HCT116 (cell line): ENCODE measurements at regions not wholly inside any gene's neighbourhood (a gene's known extent, or its start where the extent isn't known, plus 50 kb on each side); places are given as distances from the start of the nearest gene placed in this dataset.

Source experiments
- ATAC-seq: fragments of 200-7000 bp; cut with Tn5 transposase; 2 replicates; pipeline ENCODE4 v1.9.1; 2020; ENCODE audit warnings: mild to moderate bottlenecking, moderate library complexity
- BruUV-seq: library from RNA; stranded (reverse); fragments of 400-500 nt; replicated peaks from 2 replicates; lab custom pipeline; 2021; lab: Mats Ljungman, UMichigan
- CTCF ChIA-PET: fragments of 300-600 bp; sonication (Branson Sonifier 250); formaldehyde crosslinking; loops from one replicate; lab custom pipeline; 2021; ENCODE audit warnings: antibody characterized with exemption; lab: Charles Lee
- POLR2A ChIA-PET: fragments of 300-600, 350-600 bp; sonication (Branson Sonifier 250); formaldehyde crosslinking; loops from one replicate; lab custom pipeline; 2021; ENCODE audit warnings: antibody characterized with exemption; lab: Charles Lee
- RAD21 ChIA-PET, 2 experiments: fragments of 300-600 bp; sonication (Branson Sonifier 250); formaldehyde crosslinking; loops; one replicate each; lab custom pipeline; 2023; ENCODE audit warnings: low total read pairs in 2 of 2; ENCODE audit not compliant: uncharacterized antibody in 2 of 2, unreplicated experiment in 2 of 2, low non-redundant PET in 1 of 2; lab: Charles Lee
- DNase-seq: peaks from one replicate; pipeline ENCODE4 v3.0.0-alpha.2; 2010; ENCODE audit warnings: low read depth, low spot score
- H2AFZ ChIP-seq: fragments of 200-600 bp; shearing (Covaris generic), sonication (generic); 2 replicates; pipeline ENCODE4 v1.6.1; 2017; ENCODE audit warnings: low read depth, mixed run types, mixed read lengths, antibody characterized with exemption, low read length; ENCODE audit not compliant: poor library complexity, severe bottlenecking
- H3K27ac ChIP-seq: 2 replicates; pipeline ENCODE4 v1.5.1; 2012; ENCODE audit warnings: low read depth, low read length
- H3K27me3 ChIP-seq: fragments of 200-600 bp; sonication (generic); 2 replicates; pipeline ENCODE4 v1.6.1; 2016; ENCODE audit warnings: mixed run types, low read length, mixed read lengths; ENCODE audit not compliant: insufficient read depth
- H3K36me3 ChIP-seq, 2 experiments: fragments of 200-500 bp in 1 of 2; fragments of 200-600 bp in 1 of 2; sonication (Bioruptor generic) in 1 of 2; sonication (generic) in 1 of 2; 2 replicates each; pipeline versions ENCODE4 v1.5.1 to v1.6.1; 2014 to 2016; ENCODE audit warnings: low read length in 2 of 2, inconsistent platforms in 1 of 2, mixed read lengths in 1 of 2, mixed run types in 1 of 2; ENCODE audit not compliant: insufficient read depth in 2 of 2, control insufficient read depth in 1 of 2
- H3K4me1 ChIP-seq, 2 experiments: fragments of 200-600 bp in 1 of 2; sonication (generic) in 1 of 2; 2 replicates each; pipeline versions ENCODE4 v1.5.1 to v1.6.1; 2012 to 2017; ENCODE audit warnings: low read length in 2 of 2, inconsistent platforms in 1 of 2, mild to moderate bottlenecking in 1 of 2, mixed read lengths in 1 of 2, mixed run types in 1 of 2, moderate library complexity in 1 of 2; ENCODE audit not compliant: insufficient read depth in 2 of 2, control insufficient read depth in 1 of 2
- H3K4me2 ChIP-seq: fragments of 200-600 bp; sonication (generic); 2 replicates; pipeline ENCODE4 v1.6.1; 2017; ENCODE audit warnings: mixed run types, low read length, mixed read lengths
- H3K4me3 ChIP-seq, 2 experiments: fragments of 200-600 bp in 1 of 2; sonication (generic) in 1 of 2; replicated peaks in 1 of 2; 2 replicates each; pipeline ENCODE4 v1.5.1; 2011 to 2016; ENCODE audit warnings: low read length in 2 of 2, control low read depth in 1 of 2, low read depth in 1 of 2, mild to moderate bottlenecking in 1 of 2, mixed read lengths in 1 of 2, mixed run types in 1 of 2
- H3K79me2 ChIP-seq: fragments of 200-600 bp; sonication (generic); 2 replicates; pipeline ENCODE4 v1.6.1; 2017; ENCODE audit warnings: mild to moderate bottlenecking, mixed run types, low read length, moderate library complexity, mixed read lengths; ENCODE audit not compliant: insufficient read depth
- H3K9ac ChIP-seq: fragments of 200-600 bp; sonication (generic); 2 replicates; pipeline ENCODE4 v1.6.1; 2016; ENCODE audit warnings: low read length, mixed read lengths
- H3K9me2 ChIP-seq: fragments of 200-600 bp; sonication (generic), shearing (Covaris generic); 2 replicates; pipeline ENCODE4 v1.6.1; 2017; ENCODE audit warnings: mixed run types, mild to moderate bottlenecking, moderate library complexity; ENCODE audit not compliant: insufficient read depth
- H3K9me3 ChIP-seq, 2 experiments: fragments of 200-500 bp in 1 of 2; fragments of 200-600 bp in 1 of 2; sonication (Bioruptor generic) in 1 of 2; sonication (generic) in 1 of 2; 2 replicates each; pipeline ENCODE4 v1.6.1; 2014 to 2017; ENCODE audit warnings: low read length in 2 of 2, mixed read lengths in 2 of 2, inconsistent platforms in 1 of 2, low read depth in 1 of 2, mild to moderate bottlenecking in 1 of 2, mixed run types in 1 of 2, moderate library complexity in 1 of 2; ENCODE audit not compliant: control insufficient read depth in 1 of 2, insufficient read depth in 1 of 2
- H4K20me1 ChIP-seq: fragments of 200-600 bp; sonication (generic), shearing (Covaris generic); 2 replicates; pipeline ENCODE4 v1.6.1; 2017; ENCODE audit warnings: mixed run types, mild to moderate bottlenecking, moderate library complexity; ENCODE audit not compliant: insufficient read depth
- ATF3 ChIP-seq: IDR thresholded peaks from 2 replicates; pipeline ENCODE4 v1.6.1; 2012
- CBX3 ChIP-seq: IDR thresholded peaks from 2 replicates; pipeline ENCODE4 v1.6.1; 2012; ENCODE audit warnings: low read depth
- CEBPB ChIP-seq: IDR thresholded peaks from 2 replicates; pipeline ENCODE4 v1.6.1; 2012; ENCODE audit warnings: low read depth
- CTCF ChIP-seq, 3 experiments: fragments of 200-600 bp in 1 of 3; sonication (generic) in 1 of 3; IDR thresholded peaks in 2 of 3; conservative IDR thresholded peaks in 1 of 3; 2 replicates each; pipeline ENCODE4 v1.5.1; 2012 to 2017; ENCODE audit warnings: low read depth in 2 of 3, low read length in 2 of 3, antibody characterized with exemption in 1 of 3, borderline replicate concordance in 1 of 3, control low read depth in 1 of 3, mild to moderate bottlenecking in 1 of 3, mixed read lengths in 1 of 3, mixed run types in 1 of 3, moderate library complexity in 1 of 3; ENCODE audit not compliant: insufficient read depth in 1 of 3
- ELF1 ChIP-seq: IDR thresholded peaks from 2 replicates; pipeline ENCODE4 v1.6.1; 2012; ENCODE audit warnings: low read depth, borderline replicate concordance
- EZH2 ChIP-seq: fragments of 200-600 bp; sonication (generic); IDR thresholded peaks from 2 replicates; pipeline ENCODE4 v1.6.1; 2017; ENCODE audit warnings: antibody characterized with exemption, mixed run types
- JUND ChIP-seq: IDR thresholded peaks from 2 replicates; pipeline ENCODE4 v1.6.1; 2012
- SIN3A ChIP-seq: IDR thresholded peaks from 2 replicates; pipeline ENCODE4 v1.6.1; 2012; ENCODE audit warnings: low read depth
- SP1 ChIP-seq: IDR thresholded peaks from 2 replicates; pipeline ENCODE4 v1.6.1; 2012; ENCODE audit warnings: low read depth
- SRF ChIP-seq: IDR thresholded peaks from 2 replicates; pipeline ENCODE4 v1.6.1; 2012; ENCODE audit warnings: low read depth
- TCF7L2 ChIP-seq: IDR thresholded peaks from 2 replicates; pipeline ENCODE4 v1.7.0; 2011; ENCODE audit warnings: borderline replicate concordance, inconsistent platforms; ENCODE audit not compliant: insufficient read depth, insufficient read length; ENCODE audit errors: extremely low read depth
- YY1 ChIP-seq: IDR thresholded peaks from 2 replicates; pipeline ENCODE4 v1.6.1; 2011; ENCODE audit warnings: low read length, low read depth, moderate library complexity, mild to moderate bottlenecking; ENCODE audit not compliant: insufficient replicate concordance; ENCODE audit errors: extremely low read depth
- ZFX ChIP-seq: fragments of 450-650 bp; IDR thresholded peaks from 2 replicates; pipeline ENCODE4 v1.6.1; 2017
- intact Hi-C: fragments of 100-400 bp; cut with micrococcal nuclease; formaldehyde crosslinking; loops from 2 replicates; pipeline ENCODE4 v1.10.0; 2022

- ChIA-PET POLR2A (no interaction called here), CTCF (no interaction called here), RAD21 (no interaction called here)
- Histone ChIP-seq H3K9me2 (no peaks in the 10 kb centered on the region), H3K36me3 (no peaks in the 10 kb centered on the region), H3K79me2 (no peaks in the 10 kb centered on the region), H3K9me3 (peaks cover 0 to 4% of the 10 kb centered on the region in 2 experiments; a peak in 2 of 4 replicates), H3K27me3 (no peaks in the 10 kb centered on the region), H3K4me1 (no peaks in the 10 kb centered on the region), H3K27ac (no peak overlapping the region), H4K20me1 (no peaks in the 10 kb centered on the region), H3K4me2 (no peak overlapping the region), H3K4me3 (no peak overlapping the region), H3K9ac (no peak overlapping the region)
- no peak for DNase-seq
- no TSS peak for BruUV-seq
- no peak for TF ChIP-seq SIN3A
- peak in 2 of 3 experiments; percentile 26 to 33; a peak in 4 of 6 replicates for TF ChIP-seq CTCF (IDR thresholded peaks at IDR 0.05 in 2 of 3, conservative IDR thresholded peaks at IDR 0.05 in 1 of 3; ENCODE audit: borderline replicate concordance in 1 of 3, insufficient read depth in 1 of 3, low read depth in 2 of 3, low read length in 2 of 3)
- TF ChIP-seq, all 23 proteins: peak for 1
- ATAC-seq: no peak
- H2AFZ ChIP-seq: no peak overlapping the region
- intact Hi-C loops: no loop called here
Measured at GRCh38 chr12:46110928-46111699, 120.7 kb upstream of the SCAF11 start.

DNA sequence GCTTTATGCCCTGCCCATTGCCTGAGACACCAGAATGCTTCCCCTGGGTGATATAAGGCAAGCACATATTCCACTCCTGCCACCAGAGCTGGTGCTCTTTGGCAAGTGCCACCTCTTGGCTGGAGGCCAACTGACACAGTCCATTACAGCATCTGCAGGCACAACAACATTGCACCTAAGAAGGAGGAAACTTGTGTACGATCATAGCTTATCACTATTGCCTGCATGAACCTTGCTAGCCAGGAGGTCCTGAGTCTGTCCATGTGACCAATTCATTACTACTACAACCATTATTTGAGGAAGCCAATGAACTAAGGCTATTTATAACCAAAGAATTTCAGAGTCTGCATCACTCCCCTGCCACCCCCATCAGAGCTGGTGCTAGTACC is 119.8 kb upstream of the SCAF11 start:
- Histone ChIP-seq H3K27me3 (no peaks in the 10 kb centered on the region), H3K4me1 (no peaks in the 10 kb centered on the region), H3K36me3 (no peaks in the 10 kb centered on the region), H4K20me1 (no peaks in the 10 kb centered on the region), H3K9me3 (peaks cover 0 to 4% of the 10 kb centered on the region in 2 experiments; a peak in 2 of 4 replicates), H3K9ac (no peak overlapping the region), H3K4me3 (no peak overlapping the region), H3K79me2 (no peaks in the 10 kb centered on the region), H3K4me2 (no peak overlapping the region), H3K27ac (no peak overlapping the region), H2AFZ (no peak overlapping the region), H3K9me2 (no peaks in the 10 kb centered on the region)
- BruUV-seq: no TSS peak
- ATAC-seq (no peak), DNase-seq (no peak)
- intact Hi-C loops: no loop called here
- CTCF ChIA-PET: no interaction called here
- RAD21 ChIA-PET: no interaction called here
- POLR2A ChIA-PET: no interaction called here
- no peak for TF ChIP-seq CEBPB
- no peak for TF ChIP-seq YY1
- no peak for TF ChIP-seq ATF3
- no peak for TF ChIP-seq ZFX
- no peak for TF ChIP-seq SRF
- TF ChIP-seq SP1: no peak
- TF ChIP-seq CBX3: no peak
- TF ChIP-seq JUND: no peak
- no peak for TF ChIP-seq CTCF (IDR thresholded peaks at IDR 0.05 in 2 of 3, conservative IDR thresholded peaks at IDR 0.05 in 1 of 3; ENCODE audit: borderline replicate concordance in 1 of 3, insufficient read depth in 1 of 3, low read depth in 2 of 3, low read length in 2 of 3)
- TF ChIP-seq EZH2: no peak
- no peak for TF ChIP-seq ELF1
- TF ChIP-seq TCF7L2: no peak
